Activated naive CD4-positive, alpha-beta T cell treated with anti-CD3 and anti-CD28 coated beads, Interleukin-2, amount 10 ng/mL, durations not matched to agents 7 days and 5 days (primary cell): ENCODE measurements at regions not wholly inside any gene's neighbourhood (a gene's known extent, or its start where the extent isn't known, plus 50 kb on each side); places are given as distances from the start of the nearest gene placed in this dataset.
"Not testable (repeated sequence)": the region's sequence is repeated elsewhere in the genome, so short reads cannot be mapped to it uniquely, and the experiment has no call there.

Source experiments
- CTCF ChIA-PET: fragments of 350-600 bp; sonication (Branson Sonifier 250); formaldehyde crosslinking; loops from one replicate; lab custom pipeline; 2021; ENCODE audit warnings: antibody characterized with exemption; lab: Charles Lee
- DNase-seq: peaks from one replicate; pipeline ENCODE4 v3.0.0-alpha.2; 2020
- H3K27ac Mint-ChIP-seq: one replicate; pipeline ENCODE4 v1.8.0; 2021; ENCODE audit warnings: mild to moderate bottlenecking, moderate library complexity, mixed read lengths
- H3K27me3 Mint-ChIP-seq: one replicate; pipeline ENCODE4 v1.8.0; 2021; ENCODE audit warnings: mild to moderate bottlenecking, mixed read lengths
- H3K36me3 Mint-ChIP-seq: one replicate; pipeline ENCODE4 v1.8.0; 2021; ENCODE audit warnings: mixed read lengths
- H3K4me1 Mint-ChIP-seq: one replicate; pipeline ENCODE4 v1.8.0; 2021; ENCODE audit warnings: mixed read lengths
- H3K4me3 Mint-ChIP-seq: one replicate; pipeline ENCODE4 v1.8.0; 2021; ENCODE audit warnings: mild to moderate bottlenecking, moderate library complexity, mixed read lengths
- H3K9me3 Mint-ChIP-seq: one replicate; pipeline ENCODE4 v1.8.0; 2021; ENCODE audit warnings: mixed read lengths

DNA sequence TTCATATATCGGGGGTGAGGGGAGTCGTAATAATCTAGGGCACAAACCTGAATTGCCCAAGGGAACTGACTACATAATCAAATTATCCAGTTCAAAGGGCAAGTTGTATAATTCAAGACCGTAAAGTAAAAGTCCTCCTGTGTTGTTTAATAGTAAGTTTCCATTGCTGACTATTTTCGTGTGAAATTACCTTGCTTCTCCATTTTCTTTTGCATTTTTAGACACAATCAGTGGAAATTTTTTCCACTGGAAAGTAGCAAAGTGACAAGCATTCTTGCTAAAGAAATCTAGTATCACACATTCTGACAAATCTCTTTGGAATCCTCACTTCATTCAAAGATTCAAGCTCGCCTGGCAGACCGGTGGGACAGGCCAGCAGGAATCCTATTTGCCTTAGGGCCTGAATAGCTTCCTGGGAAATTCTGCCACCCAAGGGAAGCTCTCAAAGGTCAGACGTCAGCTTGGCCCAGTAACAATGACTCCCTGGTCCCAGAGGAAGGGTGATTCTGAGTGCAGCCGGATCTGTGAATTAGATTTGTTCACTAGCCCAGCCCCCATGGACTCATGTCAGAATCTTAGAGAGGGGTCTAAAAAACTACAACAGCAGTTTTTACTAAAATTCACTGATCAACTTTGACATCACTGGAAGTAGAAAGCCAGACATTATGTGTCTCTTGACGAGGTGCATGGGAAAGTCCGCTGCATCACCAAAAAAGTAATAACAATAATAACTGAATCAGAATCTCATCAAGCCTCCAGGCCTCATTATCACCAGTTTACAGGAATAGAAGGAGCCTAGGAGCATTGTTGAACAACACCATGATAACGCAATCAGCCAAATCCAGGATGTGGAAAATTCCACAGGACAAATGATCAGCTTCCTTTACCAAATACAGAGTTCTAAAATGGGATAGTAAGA lies 161.0 kb downstream of the SKIDA1 start:
- Mint-ChIP-seq H3K4me1 (no peaks in the 10 kb centered on the region), H3K27ac (no peak overlapping the region), H3K9me3 (no peaks in the 10 kb centered on the region), H3K27me3 (no peaks in the 10 kb centered on the region), H3K36me3 (no peaks in the 10 kb centered on the region), H3K4me3 (no peak overlapping the region)
- DNase-seq: no peak
- CTCF ChIA-PET: interaction anchor here (0.8 kb wide), 1 partner anchor 9 kb away, joined by 3 read pairs; no protein-coding TSS in a partner anchor

- Mint-ChIP-seq H3K27me3 (no peaks in the 10 kb centered on the region), H3K27ac (no peak overlapping the region), H3K4me3 (no peak overlapping the region), H3K9me3 (no peaks in the 10 kb centered on the region), H3K4me1 (no peaks in the 10 kb centered on the region), H3K36me3 (no peaks in the 10 kb centered on the region)
- DNase-seq: no peak
- CTCF ChIA-PET: interaction anchor here (0.8 kb wide), 1 partner anchor 8 kb away, joined by 3 read pairs; no protein-coding TSS in a partner anchor
Observed at GRCh38 chr10:21363731-21364104, 161.8 kb downstream of the SKIDA1 start.

GRCh38 chr10:21363092-21363730 lies 162.3 kb downstream of the SKIDA1 start:
- Mint-ChIP-seq H3K36me3 (no peaks in the 10 kb centered on the region), H3K4me3 (no peak overlapping the region), H3K4me1 (no peaks in the 10 kb centered on the region), H3K9me3 (no peaks in the 10 kb centered on the region), H3K27ac (no peak overlapping the region), H3K27me3 (no peaks in the 10 kb centered on the region)
- CTCF ChIA-PET: no interaction called here
- DNase-seq: no peak

GRCh38 chr10:21359202-21359601 lies 166.3 kb downstream of the SKIDA1 start:
- Mint-ChIP-seq H3K9me3 (no peaks in the 10 kb centered on the region), H3K4me1 (no peaks in the 10 kb centered on the region), H3K27ac (no peak overlapping the region), H3K27me3 (no peaks in the 10 kb centered on the region), H3K36me3 (no peaks in the 10 kb centered on the region), H3K4me3 (no peak overlapping the region)
- CTCF ChIA-PET: no interaction called here
- no peak for DNase-seq

- Mint-ChIP-seq H3K9me3 (no peaks in the 10 kb centered on the region), H3K27ac (no peak overlapping the region), H3K36me3 (no peaks in the 10 kb centered on the region), H3K4me3 (no peak overlapping the region), H3K27me3 (peaks cover 3% of the 10 kb centered on the region), H3K4me1 (no peaks in the 10 kb centered on the region)
- CTCF ChIA-PET: interaction anchor here (0.5 kb wide), 1 partner anchor 9 kb away, joined by 3 read pairs; no protein-coding TSS in a partner anchor
- DNase-seq: no peak
Observed at GRCh38 chr10:21355591-21356011, 169.9 kb downstream of the SKIDA1 start.

DNA sequence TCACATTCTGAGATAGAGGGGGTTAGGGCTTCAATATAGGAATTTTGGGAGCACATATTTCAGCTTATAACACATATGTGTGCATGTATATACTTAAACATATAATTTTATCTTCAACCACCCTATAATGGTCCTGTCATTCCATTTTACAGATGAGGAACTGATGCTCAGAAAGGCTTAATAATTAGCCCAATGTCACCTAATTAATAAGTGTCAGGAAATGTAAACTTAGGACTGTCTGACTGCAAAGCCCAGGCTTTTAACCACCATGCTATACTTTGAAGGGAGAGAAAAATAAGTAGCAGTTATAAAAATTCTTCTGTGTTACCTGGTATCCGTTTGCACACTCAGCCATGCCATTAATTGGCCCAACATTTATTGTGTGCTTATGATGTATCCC lies 172.6 kb downstream of the SKIDA1 start:
- CTCF ChIA-PET: no interaction called here
- no peak for DNase-seq
- H3K4me3 Mint-ChIP-seq: no peak overlapping the region
- H3K27me3 Mint-ChIP-seq: peaks cover 9% of the 10 kb centered on the region
- no peaks in the 10 kb centered on the region for H3K36me3 Mint-ChIP-seq
- no peak overlapping the region for H3K27ac Mint-ChIP-seq
- no peaks in the 10 kb centered on the region for H3K4me1 Mint-ChIP-seq
- H3K9me3 Mint-ChIP-seq: no peaks in the 10 kb centered on the region

GRCh38 chr10:21351594-21351993 lies 173.9 kb downstream of the SKIDA1 start:
- H3K27ac Mint-ChIP-seq, DNase-seq, H3K9me3 Mint-ChIP-seq, H3K27me3 Mint-ChIP-seq, H3K4me1 Mint-ChIP-seq, CTCF ChIA-PET, H3K36me3 Mint-ChIP-seq, H3K4me3 Mint-ChIP-seq: not testable (repeated sequence)

DNA sequence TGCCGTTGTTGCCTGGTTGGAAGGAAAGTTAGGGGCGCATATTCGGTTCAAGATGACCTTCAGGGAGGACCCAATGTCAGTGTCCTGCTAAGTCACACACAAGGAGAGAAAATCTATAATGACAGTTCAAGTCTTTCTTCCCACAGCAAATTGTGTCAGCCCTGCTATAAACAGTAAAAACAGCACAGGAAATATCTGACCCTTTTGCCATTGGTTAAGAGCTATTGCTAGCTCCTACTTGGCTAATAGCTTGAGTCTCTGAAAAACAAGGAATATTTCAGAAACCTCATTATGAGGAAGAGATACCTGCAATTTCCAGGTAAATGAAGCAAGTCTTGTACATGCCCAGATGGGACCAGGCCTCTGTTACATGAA lies 175.6 kb downstream of the SKIDA1 start:
- Mint-ChIP-seq H3K27me3 (peaks cover 9% of the 10 kb centered on the region), H3K9me3 (no peaks in the 10 kb centered on the region), H3K27ac (no peak overlapping the region), H3K36me3 (no peaks in the 10 kb centered on the region), H3K4me3 (no peak overlapping the region), H3K4me1 (no peaks in the 10 kb centered on the region)
- no peak for DNase-seq
- CTCF ChIA-PET: no interaction called here

DNA sequence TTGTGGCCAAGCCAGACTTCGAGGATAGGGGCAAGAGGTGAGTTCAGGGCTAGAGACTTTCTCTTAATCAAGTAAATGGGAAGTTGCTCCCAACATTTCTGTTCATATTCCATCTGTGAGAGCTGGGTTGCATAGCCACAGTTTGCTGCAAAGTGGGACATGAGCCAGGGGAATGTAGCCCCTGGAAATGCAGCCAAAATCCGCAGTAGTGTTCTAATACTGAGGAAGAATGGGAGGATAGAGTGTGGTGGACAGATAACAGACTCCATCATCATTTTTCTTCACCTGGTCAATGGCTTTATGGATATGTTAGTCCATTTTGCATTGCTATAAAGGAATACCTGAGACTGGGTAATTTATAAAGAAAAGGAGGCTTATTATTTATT lies 177.7 kb downstream of the SKIDA1 start:
- no peak for DNase-seq
- Mint-ChIP-seq H3K36me3 (no peaks in the 10 kb centered on the region), H3K4me1 (no peaks in the 10 kb centered on the region), H3K27me3 (peaks cover 12% of the 10 kb centered on the region), H3K4me3 (no peak overlapping the region), H3K27ac (no peak overlapping the region), H3K9me3 (no peaks in the 10 kb centered on the region)
- CTCF ChIA-PET: interaction anchor here (0.6 kb wide), 1 partner anchor 143 kb away, joined by 4 read pairs; no protein-coding TSS in a partner anchor

GRCh38 chr10:21347043-21347784 lies 178.3 kb downstream of the SKIDA1 start:
- H3K4me3 Mint-ChIP-seq: no peak overlapping the region
- no peak overlapping the region for H3K27ac Mint-ChIP-seq
- H3K4me1 Mint-ChIP-seq: no peaks in the 10 kb centered on the region
- DNase-seq: no peak
- peaks cover 12% of the 10 kb centered on the region for H3K27me3 Mint-ChIP-seq
- no peaks in the 10 kb centered on the region for H3K36me3 Mint-ChIP-seq
- H3K9me3 Mint-ChIP-seq: no peaks in the 10 kb centered on the region
- CTCF ChIA-PET: no interaction called here

- no peak for DNase-seq
- Mint-ChIP-seq H3K9me3 (no peaks in the 10 kb centered on the region), H3K36me3 (no peaks in the 10 kb centered on the region), H3K4me3 (no peak overlapping the region), H3K27me3 (peaks cover 6% of the 10 kb centered on the region), H3K27ac (no peak overlapping the region), H3K4me1 (no peaks in the 10 kb centered on the region)
- CTCF ChIA-PET: no interaction called here
Observed at GRCh38 chr10:21343087-21343486, 182.4 kb downstream of the SKIDA1 start.

DNA sequence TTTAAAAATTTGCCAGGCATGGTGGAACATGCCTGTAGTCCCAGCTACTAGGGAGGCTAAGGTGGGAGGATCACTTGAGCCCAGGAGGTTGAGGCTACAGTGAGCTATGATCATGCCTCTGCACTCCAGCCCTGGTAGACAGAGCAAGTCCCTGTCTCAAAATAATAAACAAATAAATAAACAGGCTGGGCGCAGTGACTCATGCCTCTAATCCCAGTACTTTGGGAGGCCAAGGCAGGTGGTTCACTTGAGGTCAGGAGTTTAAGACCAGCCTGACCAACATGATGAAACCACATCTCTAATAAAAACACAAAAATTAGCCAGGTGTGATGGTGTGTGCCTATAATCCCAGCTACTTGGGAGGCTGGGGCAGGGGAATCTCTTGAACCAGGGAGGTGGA lies 183.0 kb downstream of the SKIDA1 start:
- CTCF ChIA-PET, H3K9me3 Mint-ChIP-seq, H3K4me3 Mint-ChIP-seq: not testable (repeated sequence)

DNA sequence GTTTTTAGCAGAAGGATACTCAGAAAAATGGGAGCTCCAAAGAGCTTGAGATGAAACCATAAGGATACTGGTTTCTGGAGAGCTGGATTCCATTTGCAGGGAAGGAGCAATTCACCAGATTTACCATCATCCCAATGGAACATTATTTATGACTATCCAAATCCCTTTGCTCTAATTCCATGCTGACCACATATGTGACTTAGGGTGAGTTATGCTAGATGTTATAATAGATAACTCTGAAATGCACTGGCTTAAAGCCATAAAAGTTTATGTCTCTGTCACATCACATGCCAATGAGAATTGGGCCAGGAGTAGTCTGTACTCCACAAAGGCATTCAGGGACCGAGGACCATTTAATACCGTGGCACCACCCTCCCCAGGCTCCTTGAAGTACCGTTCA lies 185.2 kb downstream of the SKIDA1 start:
- no peaks in the 10 kb centered on the region for H3K4me1 Mint-ChIP-seq
- DNase-seq: no peak
- CTCF ChIA-PET: no interaction called here
- no peaks in the 10 kb centered on the region for H3K9me3 Mint-ChIP-seq
- no peak overlapping the region for H3K4me3 Mint-ChIP-seq
- H3K27ac Mint-ChIP-seq: no peak overlapping the region
- no peaks in the 10 kb centered on the region for H3K36me3 Mint-ChIP-seq
- peaks cover 6% of the 10 kb centered on the region for H3K27me3 Mint-ChIP-seq

More for the DNA sequence above, 183.0 kb downstream of the SKIDA1 start:
- not testable (repeated sequence) for H3K4me1 Mint-ChIP-seq, H3K36me3 Mint-ChIP-seq, H3K27me3 Mint-ChIP-seq, H3K27ac Mint-ChIP-seq, DNase-seq

- CTCF ChIA-PET: no interaction called here
- Mint-ChIP-seq H3K9me3 (no peaks in the 10 kb centered on the region), H3K27ac (no peak overlapping the region)
Observed at GRCh38 chr10:21337171-21337792, 188.2 kb downstream of the SKIDA1 start.

More at GRCh38 chr10:21337171-21337792, 188.2 kb downstream of the SKIDA1 start:
- no peaks in the 10 kb centered on the region for H3K36me3 Mint-ChIP-seq
- H3K27me3 Mint-ChIP-seq: no peaks in the 10 kb centered on the region
- no peaks in the 10 kb centered on the region for H3K4me1 Mint-ChIP-seq
- H3K4me3 Mint-ChIP-seq: no peak overlapping the region
- DNase-seq: no peak
